ENCODE measurements at regions not wholly inside any gene's neighbourhood (a gene's known extent, or its start where the extent isn't known, plus 50 kb on each side); places are given as distances from the start of the nearest gene placed in this dataset.

GRCh38 chr11:110985547-110985946 lies 260.0 kb upstream of the POU2AF2 start:
- Mint-ChIP-seq H3K27me3 (ENCODE audit: low read depth, poor library complexity) (no peaks in the 10 kb centered on the region), H3K36me3 (ENCODE audit: low read depth) (no peaks in the 10 kb centered on the region), H3K27ac (no peak overlapping the region), H3K9me3 (no peaks in the 10 kb centered on the region), H3K4me3 (no peak overlapping the region), H3K4me1 (no peaks in the 10 kb centered on the region)
- TF ChIP-seq CTCF (IDR thresholded peaks at IDR 0.05), result no peak
- no peak for DNase-seq

GRCh38 chr11:110984693-110985092 lies 260.8 kb upstream of the POU2AF2 start:
- DNase-seq, result no peak
- H3K9me3 Mint-ChIP-seq, result peaks cover under 1% of the 10 kb centered on the region
- H3K4me3 Mint-ChIP-seq, result no peak overlapping the region
- no peaks in the 10 kb centered on the region for H3K27me3 Mint-ChIP-seq (ENCODE audit: low read depth, poor library complexity)
- no peaks in the 10 kb centered on the region for H3K36me3 Mint-ChIP-seq (ENCODE audit: low read depth)
- no peak overlapping the region for H3K27ac Mint-ChIP-seq
- H3K4me1 Mint-ChIP-seq, result no peaks in the 10 kb centered on the region
- no peak for TF ChIP-seq CTCF (IDR thresholded peaks at IDR 0.05)

GRCh38 chr11:110984147-110984546 lies 261.4 kb upstream of the POU2AF2 start:
- H3K4me1 Mint-ChIP-seq, result no peaks in the 10 kb centered on the region
- DNase-seq, result no peak

GRCh38 chr11:110982214-110982613 lies 263.3 kb upstream of the POU2AF2 start:
- no peaks in the 10 kb centered on the region for H3K4me1 Mint-ChIP-seq

More at GRCh38 chr11:110984147-110984546, 261.4 kb upstream of the POU2AF2 start:
- Mint-ChIP-seq H3K9me3 (peaks cover 5% of the 10 kb centered on the region), H3K36me3 (ENCODE audit: low read depth) (no peaks in the 10 kb centered on the region), H3K4me3 (no peak overlapping the region), H3K27me3 (ENCODE audit: low read depth, poor library complexity) (no peaks in the 10 kb centered on the region), H3K27ac (no peak overlapping the region)
- no peak for TF ChIP-seq CTCF (IDR thresholded peaks at IDR 0.05)

GRCh38 chr11:110979696-110980095 lies 265.8 kb upstream of the POU2AF2 start:
- no peaks in the 10 kb centered on the region for H3K4me1 Mint-ChIP-seq

More at GRCh38 chr11:110982214-110982613, 263.3 kb upstream of the POU2AF2 start:
- TF ChIP-seq CTCF (IDR thresholded peaks at IDR 0.05), result no peak
- DNase-seq, result no peak
- no peak overlapping the region for H3K4me3 Mint-ChIP-seq
- no peaks in the 10 kb centered on the region for H3K36me3 Mint-ChIP-seq (ENCODE audit: low read depth)
- peaks cover 10% of the 10 kb centered on the region for H3K9me3 Mint-ChIP-seq
- no peak overlapping the region for H3K27ac Mint-ChIP-seq
- no peaks in the 10 kb centered on the region for H3K27me3 Mint-ChIP-seq (ENCODE audit: low read depth, poor library complexity)

More at GRCh38 chr11:110979696-110980095, 265.8 kb upstream of the POU2AF2 start:
- Mint-ChIP-seq H3K9me3 (peaks cover 13% of the 10 kb centered on the region), H3K4me3 (no peak overlapping the region), H3K27me3 (ENCODE audit: low read depth, poor library complexity) (peaks cover 3% of the 10 kb centered on the region), H3K27ac (no peak overlapping the region), H3K36me3 (ENCODE audit: low read depth) (no peaks in the 10 kb centered on the region)
- DNase-seq, result no peak
- no peak for TF ChIP-seq CTCF (IDR thresholded peaks at IDR 0.05)
